ENCODE measurements at regions not wholly inside any gene's neighbourhood (a gene's known extent, or its start where the extent isn't known, plus 50 kb on each side); places are given as distances from the start of the nearest gene placed in this dataset.

- TF ChIP-seq CTCF (IDR thresholded peaks at IDR 0.05) = no peak
- no peak for TF ChIP-seq POLR2A (IDR thresholded peaks at IDR 0.05)
Observed at GRCh38 chr16:55929181-55929580, 54.0 kb upstream of the CES5A start.
